ENCODE measurements at regions not wholly inside any gene's neighbourhood (a gene's known extent, or its start where the extent isn't known, plus 50 kb on each side); places are given as distances from the start of the nearest gene placed in this dataset.

DNA sequence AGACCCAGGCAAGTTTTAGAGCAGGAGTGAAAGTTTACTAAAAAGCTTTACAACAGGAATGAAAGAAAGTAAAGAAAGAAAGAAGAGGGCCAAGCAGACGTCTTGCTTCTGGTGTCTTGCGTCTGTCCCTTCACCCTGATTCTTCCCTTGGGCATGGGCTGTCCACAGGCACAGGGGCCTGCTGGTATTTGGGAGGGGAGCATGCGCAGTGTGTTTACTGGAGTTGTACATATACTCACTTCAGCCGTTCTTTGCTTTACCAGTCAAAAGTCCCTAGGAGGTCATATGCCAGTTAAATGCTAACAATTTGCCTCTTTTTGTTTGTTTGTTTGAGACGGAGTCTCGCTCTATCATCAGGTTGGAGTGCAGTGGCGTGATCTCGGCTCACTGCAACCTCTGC lies 875.9 kb downstream of the REEP3 start (continued):
- TF ChIP-seq, protein P1, sequence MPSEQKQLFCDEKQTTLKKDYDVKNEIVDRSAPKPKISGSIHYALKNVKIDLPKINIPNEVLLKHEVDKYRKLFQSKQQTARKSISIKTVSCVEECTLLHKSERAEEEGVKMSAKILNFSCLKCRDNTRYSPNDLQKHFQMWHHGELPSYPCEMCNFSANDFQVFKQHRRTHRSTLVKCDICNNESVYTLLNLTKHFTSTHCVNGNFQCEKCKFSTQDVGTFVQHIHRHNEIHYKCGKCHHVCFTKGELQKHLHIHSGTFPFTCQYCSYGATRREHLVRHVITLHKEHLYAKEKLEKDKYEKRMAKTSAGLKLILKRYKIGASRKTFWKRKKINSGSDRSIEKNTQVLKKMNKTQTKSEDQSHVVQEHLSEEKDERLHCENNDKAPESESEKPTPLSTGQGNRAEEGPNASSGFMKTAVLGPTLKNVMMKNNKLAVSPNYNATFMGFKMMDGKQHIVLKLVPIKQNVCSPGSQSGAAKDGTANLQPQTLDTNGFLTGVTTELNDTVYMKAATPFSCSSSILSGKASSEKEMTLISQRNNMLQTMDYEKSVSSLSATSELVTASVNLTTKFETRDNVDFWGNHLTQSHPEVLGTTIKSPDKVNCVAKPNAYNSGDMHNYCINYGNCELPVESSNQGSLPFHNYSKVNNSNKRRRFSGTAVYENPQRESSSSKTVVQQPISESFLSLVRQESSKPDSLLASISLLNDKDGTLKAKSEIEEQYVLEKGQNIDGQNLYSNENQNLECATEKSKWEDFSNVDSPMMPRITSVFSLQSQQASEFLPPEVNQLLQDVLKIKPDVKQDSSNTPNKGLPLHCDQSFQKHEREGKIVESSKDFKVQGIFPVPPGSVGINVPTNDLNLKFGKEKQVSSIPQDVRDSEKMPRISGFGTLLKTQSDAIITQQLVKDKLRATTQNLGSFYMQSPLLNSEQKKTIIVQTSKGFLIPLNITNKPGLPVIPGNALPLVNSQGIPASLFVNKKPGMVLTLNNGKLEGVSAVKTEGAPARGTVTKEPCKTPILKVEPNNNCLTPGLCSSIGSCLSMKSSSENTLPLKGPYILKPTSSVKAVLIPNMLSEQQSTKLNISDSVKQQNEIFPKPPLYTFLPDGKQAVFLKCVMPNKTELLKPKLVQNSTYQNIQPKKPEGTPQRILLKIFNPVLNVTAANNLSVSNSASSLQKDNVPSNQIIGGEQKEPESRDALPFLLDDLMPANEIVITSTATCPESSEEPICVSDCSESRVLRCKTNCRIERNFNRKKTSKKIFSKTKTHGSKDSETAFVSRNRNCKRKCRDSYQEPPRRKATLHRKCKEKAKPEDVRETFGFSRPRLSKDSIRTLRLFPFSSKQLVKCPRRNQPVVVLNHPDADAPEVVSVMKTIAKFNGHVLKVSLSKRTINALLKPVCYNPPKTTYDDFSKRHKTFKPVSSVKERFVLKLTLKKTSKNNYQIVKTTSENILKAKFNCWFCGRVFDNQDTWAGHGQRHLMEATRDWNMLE (tag by site-specific recombination; conservative IDR thresholded peaks at IDR 0.05; ENCODE audit: low read depth), result no peak
- TF ChIP-seq ZSCAN16 (tag by site-specific recombination; IDR thresholded peaks at IDR 0.05) (no peak), ZNF148 (tag by site-specific recombination; IDR thresholded peaks at IDR 0.05; ENCODE audit: borderline replicate concordance) (no peak), ZNF157 (tag by site-specific recombination; IDR thresholded peaks at IDR 0.05) (no peak), ZNF138 (tag by site-specific recombination; IDR thresholded peaks at IDR 0.05; ENCODE audit: borderline replicate concordance) (no peak), ZNF624 (tag by site-specific recombination; IDR thresholded peaks at IDR 0.05) (no peak), ZNF335 (tag by site-specific recombination; conservative IDR thresholded peaks at IDR 0.05) (no peak)

DNA sequence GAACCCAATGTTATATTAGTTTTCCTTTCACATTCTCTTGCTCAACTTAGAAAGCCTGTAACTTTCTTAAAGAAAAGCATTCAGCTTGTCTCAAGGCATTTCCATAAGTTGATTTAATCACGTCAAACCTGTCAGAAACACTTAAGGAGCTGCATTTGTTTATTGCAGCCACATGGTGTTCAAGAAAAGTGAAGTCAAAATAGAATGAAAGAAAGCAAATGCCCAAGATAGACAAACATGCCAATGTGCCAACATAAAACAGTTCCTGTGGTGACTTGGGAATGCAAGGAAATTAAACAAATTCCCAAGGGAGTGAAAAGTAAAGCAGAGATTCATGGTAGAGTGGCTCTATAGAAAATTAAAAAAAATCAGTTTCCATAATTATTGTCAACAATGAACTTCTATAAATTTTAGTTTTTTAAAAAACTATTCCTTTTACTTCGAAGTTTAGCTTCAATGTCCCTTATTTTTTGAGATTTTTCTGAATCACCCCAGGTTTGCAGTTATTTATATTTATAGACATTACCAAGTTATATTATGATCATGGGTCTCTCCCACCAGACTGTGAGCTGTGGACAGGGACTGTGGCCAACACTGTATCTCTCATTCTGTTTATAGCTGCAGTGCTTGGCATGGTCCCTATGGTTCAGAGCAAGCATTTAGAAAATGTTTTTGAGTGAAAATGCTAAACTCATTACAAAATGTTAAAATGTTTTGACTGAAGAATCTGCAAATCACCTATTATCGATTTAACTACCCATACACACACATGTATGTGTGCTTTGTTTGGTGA lies 887.4 kb downstream of the REEP3 start:
- Histone ChIP-seq H3K9me3 (ENCODE audit: control insufficient read depth, insufficient read depth, low read depth, low read length) (no peaks in the 10 kb centered on the region), H3K27ac (ENCODE audit: extremely low read depth, low read depth, low read length) (no peak overlapping the region), H3K4me3 (ENCODE audit: low read depth, low read length) (no peak overlapping the region), H3K4me1 (ENCODE audit: control insufficient read depth, insufficient read depth, low read length) (no peaks in the 10 kb centered on the region), H3K36me3 (ENCODE audit: control insufficient read depth in 2 of 2, insufficient read depth in 1 of 2, low read length in 2 of 2) (no peaks in the 10 kb centered on the region)
- ChIA-PET CTCF (interaction anchor here (0.7 kb wide), 1 partner anchor 446 kb away, joined by 3 read pairs; no protein-coding TSS in a partner anchor), POLR2A (no interaction called here)
- TF ChIP-seq SP7 (tag by site-specific recombination; IDR thresholded peaks at IDR 0.05) (no peak), ZFP69B (tag by site-specific recombination; IDR thresholded peaks at IDR 0.05) (no peak), ZNF560 (tag by site-specific recombination; IDR thresholded peaks at IDR 0.05; ENCODE audit: borderline replicate concordance) (no peak), MEIS1 (CRISPR knock-in tag; IDR thresholded peaks at IDR 0.05; ENCODE audit: borderline replicate concordance) (no peak), ZNF214 (tag by site-specific recombination; IDR thresholded peaks at IDR 0.05; ENCODE audit: borderline replicate concordance) (no peak), GLI4 (tag by site-specific recombination; IDR thresholded peaks at IDR 0.05) (no peak), ZNF2 (tag by site-specific recombination; IDR thresholded peaks at IDR 0.05) (no peak), HOXD13 (CRISPR knock-in tag; IDR thresholded peaks at IDR 0.05; ENCODE audit: borderline replicate concordance) (no peak), ZNF174 (tag by site-specific recombination; IDR thresholded peaks at IDR 0.05) (no peak), ZNF488 (tag by site-specific recombination; IDR thresholded peaks at IDR 0.05) (no peak)
- TF ChIP-seq, protein P2, sequence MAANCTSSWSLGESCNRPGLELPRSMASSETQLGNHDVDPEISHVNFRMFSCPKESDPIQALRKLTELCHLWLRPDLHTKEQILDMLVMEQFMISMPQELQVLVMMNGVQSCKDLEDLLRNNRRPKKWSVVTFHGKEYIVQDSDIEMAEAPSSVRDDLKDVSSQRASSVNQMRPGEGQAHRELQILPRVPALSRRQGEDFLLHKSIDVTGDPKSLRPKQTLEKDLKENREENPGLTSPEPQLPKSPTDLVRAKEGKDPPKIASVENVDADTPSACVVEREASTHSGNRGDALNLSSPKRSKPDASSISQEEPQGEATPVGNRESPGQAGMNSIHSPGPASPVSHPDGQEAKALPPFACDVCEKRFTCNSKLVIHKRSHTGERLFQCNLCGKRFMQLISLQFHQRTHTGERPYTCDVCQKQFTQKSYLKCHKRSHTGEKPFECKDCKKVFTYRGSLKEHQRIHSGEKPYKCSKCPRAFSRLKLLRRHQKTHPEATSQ (tag by site-specific recombination; IDR thresholded peaks at IDR 0.05), result no peak
- TF ChIP-seq, protein P3, sequence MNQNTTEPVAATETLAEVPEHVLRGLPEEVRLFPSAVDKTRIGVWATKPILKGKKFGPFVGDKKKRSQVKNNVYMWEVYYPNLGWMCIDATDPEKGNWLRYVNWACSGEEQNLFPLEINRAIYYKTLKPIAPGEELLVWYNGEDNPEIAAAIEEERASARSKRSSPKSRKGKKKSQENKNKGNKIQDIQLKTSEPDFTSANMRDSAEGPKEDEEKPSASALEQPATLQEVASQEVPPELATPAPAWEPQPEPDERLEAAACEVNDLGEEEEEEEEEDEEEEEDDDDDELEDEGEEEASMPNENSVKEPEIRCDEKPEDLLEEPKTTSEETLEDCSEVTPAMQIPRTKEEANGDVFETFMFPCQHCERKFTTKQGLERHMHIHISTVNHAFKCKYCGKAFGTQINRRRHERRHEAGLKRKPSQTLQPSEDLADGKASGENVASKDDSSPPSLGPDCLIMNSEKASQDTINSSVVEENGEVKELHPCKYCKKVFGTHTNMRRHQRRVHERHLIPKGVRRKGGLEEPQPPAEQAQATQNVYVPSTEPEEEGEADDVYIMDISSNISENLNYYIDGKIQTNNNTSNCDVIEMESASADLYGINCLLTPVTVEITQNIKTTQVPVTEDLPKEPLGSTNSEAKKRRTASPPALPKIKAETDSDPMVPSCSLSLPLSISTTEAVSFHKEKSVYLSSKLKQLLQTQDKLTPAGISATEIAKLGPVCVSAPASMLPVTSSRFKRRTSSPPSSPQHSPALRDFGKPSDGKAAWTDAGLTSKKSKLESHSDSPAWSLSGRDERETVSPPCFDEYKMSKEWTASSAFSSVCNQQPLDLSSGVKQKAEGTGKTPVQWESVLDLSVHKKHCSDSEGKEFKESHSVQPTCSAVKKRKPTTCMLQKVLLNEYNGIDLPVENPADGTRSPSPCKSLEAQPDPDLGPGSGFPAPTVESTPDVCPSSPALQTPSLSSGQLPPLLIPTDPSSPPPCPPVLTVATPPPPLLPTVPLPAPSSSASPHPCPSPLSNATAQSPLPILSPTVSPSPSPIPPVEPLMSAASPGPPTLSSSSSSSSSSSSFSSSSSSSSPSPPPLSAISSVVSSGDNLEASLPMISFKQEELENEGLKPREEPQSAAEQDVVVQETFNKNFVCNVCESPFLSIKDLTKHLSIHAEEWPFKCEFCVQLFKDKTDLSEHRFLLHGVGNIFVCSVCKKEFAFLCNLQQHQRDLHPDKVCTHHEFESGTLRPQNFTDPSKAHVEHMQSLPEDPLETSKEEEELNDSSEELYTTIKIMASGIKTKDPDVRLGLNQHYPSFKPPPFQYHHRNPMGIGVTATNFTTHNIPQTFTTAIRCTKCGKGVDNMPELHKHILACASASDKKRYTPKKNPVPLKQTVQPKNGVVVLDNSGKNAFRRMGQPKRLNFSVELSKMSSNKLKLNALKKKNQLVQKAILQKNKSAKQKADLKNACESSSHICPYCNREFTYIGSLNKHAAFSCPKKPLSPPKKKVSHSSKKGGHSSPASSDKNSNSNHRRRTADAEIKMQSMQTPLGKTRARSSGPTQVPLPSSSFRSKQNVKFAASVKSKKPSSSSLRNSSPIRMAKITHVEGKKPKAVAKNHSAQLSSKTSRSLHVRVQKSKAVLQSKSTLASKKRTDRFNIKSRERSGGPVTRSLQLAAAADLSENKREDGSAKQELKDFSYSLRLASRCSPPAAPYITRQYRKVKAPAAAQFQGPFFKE (tag by site-specific recombination; IDR thresholded peaks at IDR 0.05; ENCODE audit: borderline replicate concordance), result no peak
